ENCODE measurements at regions not wholly inside any gene's neighbourhood (a gene's known extent, or its start where the extent isn't known, plus 50 kb on each side); places are given as distances from the start of the nearest gene placed in this dataset.

DNA sequence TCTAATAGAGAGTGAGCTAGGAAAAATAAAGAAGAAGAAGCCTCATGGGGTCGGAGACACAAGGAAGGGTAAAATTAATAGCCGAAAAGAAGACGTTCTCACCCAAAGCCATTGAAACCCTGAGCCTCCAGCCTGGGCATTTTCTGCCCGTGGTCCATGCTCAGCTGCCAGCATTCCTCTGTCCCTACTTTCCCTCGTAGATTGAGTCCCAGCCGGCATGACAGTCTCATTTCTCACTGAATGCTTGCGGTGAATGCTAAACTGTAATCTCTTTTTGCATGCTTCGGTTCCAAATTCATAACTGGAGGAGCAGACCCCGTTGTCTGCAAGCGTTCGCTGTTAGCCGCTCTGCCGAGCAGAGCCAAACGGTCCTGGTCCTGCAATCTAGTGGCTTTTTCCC is 54.0 kb upstream of the COX10 start:
- Histone ChIP-seq H2BK15ac (ENCODE audit: low read length) (no peak overlapping the region), H3K56ac (replicated peaks; ENCODE audit: insufficient read length, low read depth, low read length) (no peak overlapping the region), H3K36me3 (ENCODE audit: control insufficient read depth in 2 of 4, insufficient read depth in 4 of 4, low read length in 3 of 4) (no peaks in the 10 kb centered on the region), H4K20me1 (replicated peaks in 1 of 2; ENCODE audit: control insufficient read depth in 1 of 2, insufficient read depth in 2 of 2, low read length in 2 of 2) (peaks cover 0 to 1% of the 10 kb centered on the region in 2 experiments), H3K14ac (ENCODE audit: insufficient read length) (no peak overlapping the region), H3K4me3 (ENCODE audit: extremely low read depth in 1 of 4, insufficient read depth in 2 of 4, low read depth in 3 of 4, low read length in 4 of 4) (no peak overlapping the region), H4K91ac (replicated peaks; ENCODE audit: insufficient read length, low read length) (no peak overlapping the region), H3K23ac (ENCODE audit: insufficient read length) (no peak overlapping the region), H2BK120ac (replicated peaks; ENCODE audit: low read depth, low read length) (no peak overlapping the region), H3K4me1 (replicated peaks in 1 of 4; ENCODE audit: control insufficient read depth in 3 of 4, insufficient read depth in 4 of 4, low read length in 3 of 4) (peaks cover 0 to 8% (median 2%) of the 10 kb centered on the region in 4 experiments; a peak in 5 of 7 replicates), H3K79me2 (ENCODE audit: control insufficient read depth in 1 of 2, insufficient read depth in 2 of 2, low read length in 2 of 2) (no peaks in the 10 kb centered on the region), H3K4ac (replicated peaks; ENCODE audit: insufficient read length, low read depth, low read length) (no peak overlapping the region), H4K8ac (ENCODE audit: extremely low read depth, insufficient read depth, low read length) (no peak overlapping the region), H2AFZ (ENCODE audit: low read length) (no peak overlapping the region), H2BK5ac (ENCODE audit: low read depth, low read length) (no peak overlapping the region), H3K27me3 (replicated peaks in 1 of 4; ENCODE audit: control insufficient read depth in 3 of 4, extremely low read depth in 1 of 4, insufficient read depth in 3 of 4, low read length in 3 of 4) (no peaks in the 10 kb centered on the region), H4K5ac (ENCODE audit: insufficient read length, low read depth, low read length) (no peak overlapping the region), H3K9me3 (ENCODE audit: insufficient read depth in 2 of 2, low read depth in 1 of 2, low read length in 1 of 2) (no peaks in the 10 kb centered on the region), H3K27ac (ENCODE audit: low read depth, low read length) (no peak overlapping the region), H3K9ac (replicated peaks in 1 of 4; ENCODE audit: extremely low read depth in 1 of 4, low read depth in 3 of 4, low read length in 3 of 4) (no peak overlapping the region), H3K79me1 (ENCODE audit: low read depth, low read length) (no peaks in the 10 kb centered on the region), H2BK20ac (ENCODE audit: low read length) (no peak overlapping the region), H3K4me2 (ENCODE audit: insufficient read depth in 1 of 2, low read depth in 2 of 2, low read length in 2 of 2) (no peak overlapping the region), H2AK5ac (ENCODE audit: low read depth, low read length) (no peak overlapping the region), H3K23me2 (ENCODE audit: low read depth, low read length) (no peaks in the 10 kb centered on the region), H2BK12ac (ENCODE audit: low read depth, low read length) (no peak overlapping the region), H3K18ac (ENCODE audit: extremely low read depth, low read length) (no peak overlapping the region)
- no peak for FAIRE-seq
- DNase-seq (ENCODE audit: low read depth in 1 of 2, low spot score in 2 of 2): no peak
- CTCF ChIA-PET (ENCODE audit: partially characterized antibody): interaction anchor here (0.9 kb wide), 1 partner anchor 226 kb away, joined by 3 read pairs; no protein-coding TSS in a partner anchor
- 89% methylated on average over 14 of the region's 14 CpGs; no CpG with 5 or more reads in 1 of the 2 experiments for WGBS, 2 experiments (ENCODE audit: extremely low coverage in 1 of 2, insufficient coverage in 1 of 2, insufficient read length in 1 of 2, insufficient replicate concordance in 2 of 2, low coverage in 1 of 2, low lambda C conversion rate in 2 of 2, missing lambda C conversion rate in 1 of 2)
- POLR2A ChIA-PET (ENCODE audit: partially characterized antibody): no interaction called here
- TF ChIP-seq ZNF274 (IDR thresholded peaks at IDR 0.05; ENCODE audit: borderline replicate concordance, extremely low read depth, low read length): no peak
- no peak for TF ChIP-seq SIX5 (IDR thresholded peaks at IDR 0.05; ENCODE audit: low read depth, low read length)
- TF ChIP-seq KDM5A (IDR thresholded peaks at IDR 0.05; ENCODE audit: low read length): no peak
- no peak for TF ChIP-seq TBP (IDR thresholded peaks at IDR 0.05; ENCODE audit: low read depth, low read length)
- no peak for TF ChIP-seq SP2 (IDR thresholded peaks at IDR 0.05; ENCODE audit: low read length)
- TF ChIP-seq CREB1 (IDR thresholded peaks at IDR 0.05): no peak

Data from H1 (cell line).